Hepatocyte (in vitro differentiated cells): ENCODE measurements at regions not wholly inside any gene's neighbourhood (a gene's known extent, or its start where the extent isn't known, plus 50 kb on each side); places are given as distances from the start of the nearest gene placed in this dataset.

Experiments used
- CTCF ChIP-seq: fragments of 200-600 bp; sonication (generic); IDR thresholded peaks from 2 replicates; pipeline ENCODE4 v1.5.1; 2016; ENCODE audit warnings: antibody characterized with exemption, mild to moderate bottlenecking; ENCODE audit not compliant: poor library complexity
- EZH2phosphoT487 ChIP-seq: fragments of 200-600 bp; sonication (generic); IDR thresholded peaks from one replicate; pipeline ENCODE4 v1.6.1; 2018; ENCODE audit warnings: antibody characterized with exemption, mild to moderate bottlenecking, low read depth, moderate library complexity; ENCODE audit not compliant: unreplicated experiment, severe bottlenecking

GRCh38 chr4:85154591-85154990, 188.1 kb upstream of the WDFY3 start:
- TF ChIP-seq CTCF, result no peak
- no peak for TF ChIP-seq EZH2phosphoT487
